MM.1S (cell line): ENCODE measurements at regions not wholly inside any gene's neighbourhood (a gene's known extent, or its start where the extent isn't known, plus 50 kb on each side); places are given as distances from the start of the nearest gene placed in this dataset.

Experiments
- DNase-seq: peaks from one replicate; pipeline ENCODE4 v3.0.0-alpha.2; 2015
- H2AFZ ChIP-seq: fragments of 300-600 bp; sonication (generic); 2 replicates; pipeline ENCODE4 v1.6.0; 2016; ENCODE audit warnings: antibody characterized with exemption, low read length
- H3F3A ChIP-seq: fragments of 300-600 bp; sonication (generic); 2 replicates; pipeline ENCODE4 v1.6.1; 2016; ENCODE audit warnings: mild to moderate bottlenecking, antibody characterized with exemption, low read length, moderate library complexity, mixed read lengths; ENCODE audit not compliant: insufficient read depth
- H3K27ac ChIP-seq: fragments of 300-600 bp; sonication (generic); 2 replicates; pipeline ENCODE4 v1.5.1; 2016; ENCODE audit warnings: mild to moderate bottlenecking, low read length
- H3K27me3 ChIP-seq: fragments of 300-600 bp; sonication (generic); replicated peaks from 2 replicates; pipeline ENCODE4 v1.6.0; 2016; ENCODE audit warnings: low read length; ENCODE audit not compliant: insufficient read depth
- H3K36me3 ChIP-seq: fragments of 300-600 bp; sonication (generic); replicated peaks from 2 replicates; pipeline ENCODE4 v1.6.1; 2016; ENCODE audit warnings: mild to moderate bottlenecking, low read length, mixed read lengths; ENCODE audit not compliant: insufficient read depth
- H3K4me1 ChIP-seq: fragments of 300-600 bp; sonication (generic); 2 replicates; pipeline ENCODE4 v1.6.1; 2016; ENCODE audit warnings: low read length, mixed read lengths
- H3K4me2 ChIP-seq: fragments of 300-600 bp; sonication (generic); 2 replicates; pipeline ENCODE4 v1.6.0; 2016; ENCODE audit warnings: low read depth, low read length
- H3K4me3 ChIP-seq: fragments of 300-600 bp; sonication (generic); 2 replicates; pipeline ENCODE4 v1.5.1; 2016; ENCODE audit warnings: low read length, mixed read lengths
- H3K79me2 ChIP-seq: fragments of 300-600 bp; sonication (generic); 2 replicates; pipeline ENCODE4 v1.6.1; 2016; ENCODE audit warnings: mixed run types, low read length, mixed read lengths
- H3K9ac ChIP-seq: fragments of 300-600 bp; sonication (generic); 2 replicates; pipeline ENCODE4 v1.6.1; 2016; ENCODE audit warnings: low read length, mixed read lengths
- H3K9me2 ChIP-seq: fragments of 300-600 bp; sonication (generic); replicated peaks from 2 replicates; pipeline ENCODE4 v1.6.1; 2016; ENCODE audit warnings: mild to moderate bottlenecking, low read length, mixed read lengths; ENCODE audit not compliant: insufficient read depth
- H3K9me3 ChIP-seq: fragments of 300-600 bp; sonication (generic); replicated peaks from 2 replicates; pipeline ENCODE4 v1.6.1; 2016; ENCODE audit warnings: mild to moderate bottlenecking, low read length, mixed read lengths; ENCODE audit not compliant: insufficient read depth
- H4K20me1 ChIP-seq: fragments of 300-600 bp; sonication (generic); 2 replicates; pipeline ENCODE4 v1.6.1; 2016; ENCODE audit warnings: mild to moderate bottlenecking, low read length, moderate library complexity, mixed read lengths; ENCODE audit not compliant: insufficient read depth
- CTCF ChIP-seq: fragments of 300-600 bp; sonication (generic); IDR thresholded peaks from 2 replicates; pipeline ENCODE4 v1.5.1; 2016; ENCODE audit warnings: antibody characterized with exemption, low read length, mixed read lengths
- EZH2 ChIP-seq: fragments of 300-600 bp; sonication (generic); optimal IDR thresholded peaks from 2 replicates; pipeline ENCODE3; 2017; ENCODE audit warnings: low read depth, mild to moderate bottlenecking, antibody characterized with exemption, low read length, mixed read lengths
- EZH2phosphoT487 ChIP-seq: fragments of 300-600 bp; sonication (generic); IDR thresholded peaks from 2 replicates; pipeline ENCODE4 v1.6.1; 2018; ENCODE audit warnings: antibody characterized with exemption, low read length

GRCh38 chr4:130309221-130309620 lies 1213.3 kb downstream of the C4orf33 start:
- H3K9me2 ChIP-seq: no peaks in the 10 kb centered on the region
- no peaks in the 10 kb centered on the region for H3K4me1 ChIP-seq
- no peak overlapping the region for H3K4me3 ChIP-seq
- no peaks in the 10 kb centered on the region for H4K20me1 ChIP-seq
- H3K27ac ChIP-seq: no peak overlapping the region
- H3K9me3 ChIP-seq: no peaks in the 10 kb centered on the region
- TF ChIP-seq EZH2phosphoT487 (no peak), EZH2 (no peak), CTCF (no peak)
- H3K9ac ChIP-seq: no peak overlapping the region
- no peaks in the 10 kb centered on the region for H3K36me3 ChIP-seq
- H3K27me3 ChIP-seq: no peaks in the 10 kb centered on the region
- no peak overlapping the region for H2AFZ ChIP-seq
- H3F3A ChIP-seq: no peaks in the 10 kb centered on the region
- H3K4me2 ChIP-seq: no peak overlapping the region
- no peak for DNase-seq
- no peaks in the 10 kb centered on the region for H3K79me2 ChIP-seq

- Histone ChIP-seq H2AFZ (no peak overlapping the region), H3K9ac (no peak overlapping the region), H3K79me2 (no peaks in the 10 kb centered on the region), H3K9me2 (no peaks in the 10 kb centered on the region; the same call in 1 of the 2 replicates), H3K36me3 (no peaks in the 10 kb centered on the region), H3K27me3 (no peaks in the 10 kb centered on the region), H3K9me3 (no peaks in the 10 kb centered on the region), H3F3A (no peaks in the 10 kb centered on the region), H3K4me2 (no peak overlapping the region), H4K20me1 (no peaks in the 10 kb centered on the region), H3K4me1 (no peaks in the 10 kb centered on the region), H3K4me3 (no peak overlapping the region), H3K27ac (no peak overlapping the region)
- DNase-seq: no peak
- TF ChIP-seq CTCF (no peak), EZH2phosphoT487 (no peak), EZH2 (no peak)
Measured at GRCh38 chr4:130322439-130322838, 1226.5 kb downstream of the C4orf33 start.

GRCh38 chr4:130329036-130329435 lies 1233.1 kb downstream of the C4orf33 start:
- Histone ChIP-seq H2AFZ (no peak overlapping the region), H3K27ac (no peak overlapping the region)

More at GRCh38 chr4:130329036-130329435, 1233.1 kb downstream of the C4orf33 start:
- Histone ChIP-seq H3K4me1 (no peaks in the 10 kb centered on the region), H3K27me3 (no peaks in the 10 kb centered on the region), H3K4me3 (no peak overlapping the region), H3K4me2 (no peak overlapping the region), H3K9ac (no peak overlapping the region), H3K9me2 (no peaks in the 10 kb centered on the region; the same call in 1 of the 2 replicates), H3F3A (no peaks in the 10 kb centered on the region), H4K20me1 (no peaks in the 10 kb centered on the region), H3K79me2 (no peaks in the 10 kb centered on the region), H3K9me3 (no peaks in the 10 kb centered on the region), H3K36me3 (no peaks in the 10 kb centered on the region)
- TF ChIP-seq EZH2phosphoT487 (no peak), EZH2 (no peak), CTCF (no peak)
- no peak for DNase-seq
